NCI-H2171 treated with DMSO at 0.1 percent for 48 hours (cell line): ENCODE measurements at regions not wholly inside any gene's neighbourhood (a gene's known extent, or its start where the extent isn't known, plus 50 kb on each side); places are given as distances from the start of the nearest gene placed in this dataset.
"Not testable (repeated sequence)": the region's sequence is repeated elsewhere in the genome, so short reads cannot be mapped to it uniquely, and the experiment has no call there.

Source experiments
- DNase-seq: peaks from one replicate; lab custom pipeline; 2025; lab: John Stamatoyannopoulos, UW

- no peak for DNase-seq
Measured at GRCh38 chr18:1294229-1294628, 389.6 kb downstream of the ADCYAP1 start.

- no peak for DNase-seq
Measured at GRCh38 chr18:1296237-1296636, 391.6 kb downstream of the ADCYAP1 start.

- DNase-seq: no peak
Measured at GRCh38 chr18:1302861-1303260, 398.2 kb downstream of the ADCYAP1 start.

- no peak for DNase-seq
Measured at GRCh38 chr18:1304392-1304992, 399.8 kb downstream of the ADCYAP1 start.

GRCh38 chr18:1306641-1307040 is 402.0 kb downstream of the ADCYAP1 start:
- no peak for DNase-seq

GRCh38 chr18:1308686-1309085 is 404.0 kb downstream of the ADCYAP1 start:
- DNase-seq: no peak

GRCh38 chr18:1311376-1311775 is 406.7 kb downstream of the ADCYAP1 start:
- DNase-seq: no peak

- not testable (repeated sequence) for DNase-seq
Measured at GRCh38 chr18:1335345-1335744, 430.7 kb downstream of the ADCYAP1 start.

GRCh38 chr18:1350931-1351450 is 446.3 kb downstream of the ADCYAP1 start:
- no peak for DNase-seq

- DNase-seq: no peak
Measured at GRCh38 chr18:1353025-1353424, 448.4 kb downstream of the ADCYAP1 start.

GRCh38 chr18:1357724-1358123 is 453.1 kb downstream of the ADCYAP1 start:
- DNase-seq: no peak

- DNase-seq: peak; percentile 5
Measured at GRCh38 chr18:1361936-1362335, 457.3 kb downstream of the ADCYAP1 start.

- no peak for DNase-seq
Measured at GRCh38 chr18:1370552-1370951, 465.9 kb downstream of the ADCYAP1 start.

GRCh38 chr18:1371724-1372123 is 467.1 kb downstream of the ADCYAP1 start:
- DNase-seq: no peak

- DNase-seq: no peak
Measured at GRCh38 chr18:1383465-1383864, 478.8 kb downstream of the ADCYAP1 start.

- DNase-seq: not testable (repeated sequence)
Measured at GRCh38 chr18:1388468-1388867, 483.8 kb downstream of the ADCYAP1 start.

- no peak for DNase-seq
Measured at GRCh38 chr18:1392046-1392445, 487.4 kb downstream of the ADCYAP1 start.

GRCh38 chr18:1392865-1393734 is 488.4 kb downstream of the ADCYAP1 start:
- no peak for DNase-seq

- no peak for DNase-seq
Measured at GRCh38 chr18:1393929-1394328, 489.3 kb downstream of the ADCYAP1 start.

- DNase-seq: no peak
Measured at GRCh38 chr18:1394426-1394825, 489.8 kb downstream of the ADCYAP1 start.

- no peak for DNase-seq
Measured at GRCh38 chr18:1394966-1395365, 490.3 kb downstream of the ADCYAP1 start.

GRCh38 chr18:1408376-1408775 is 503.7 kb downstream of the ADCYAP1 start:
- peak; percentile 97 for DNase-seq

GRCh38 chr18:1412655-1413322 is 508.1 kb downstream of the ADCYAP1 start:
- DNase-seq: no peak
